Erythroblast (primary cell): ENCODE measurements at regions not wholly inside any gene's neighbourhood (a gene's known extent, or its start where the extent isn't known, plus 50 kb on each side); places are given as distances from the start of the nearest gene placed in this dataset.

ENCODE experiments used
- GATA1 ChIP-seq: IDR thresholded peaks from 2 replicates; pipeline ENCODE4 v1.6.1; 2011; ENCODE audit warnings: low read depth, mild to moderate bottlenecking, control low read depth, low read length, moderate library complexity
- POLR2A ChIP-seq: IDR thresholded peaks from 2 replicates; pipeline ENCODE4 v1.6.1; 2011; ENCODE audit warnings: mild to moderate bottlenecking, low read length

DNA sequence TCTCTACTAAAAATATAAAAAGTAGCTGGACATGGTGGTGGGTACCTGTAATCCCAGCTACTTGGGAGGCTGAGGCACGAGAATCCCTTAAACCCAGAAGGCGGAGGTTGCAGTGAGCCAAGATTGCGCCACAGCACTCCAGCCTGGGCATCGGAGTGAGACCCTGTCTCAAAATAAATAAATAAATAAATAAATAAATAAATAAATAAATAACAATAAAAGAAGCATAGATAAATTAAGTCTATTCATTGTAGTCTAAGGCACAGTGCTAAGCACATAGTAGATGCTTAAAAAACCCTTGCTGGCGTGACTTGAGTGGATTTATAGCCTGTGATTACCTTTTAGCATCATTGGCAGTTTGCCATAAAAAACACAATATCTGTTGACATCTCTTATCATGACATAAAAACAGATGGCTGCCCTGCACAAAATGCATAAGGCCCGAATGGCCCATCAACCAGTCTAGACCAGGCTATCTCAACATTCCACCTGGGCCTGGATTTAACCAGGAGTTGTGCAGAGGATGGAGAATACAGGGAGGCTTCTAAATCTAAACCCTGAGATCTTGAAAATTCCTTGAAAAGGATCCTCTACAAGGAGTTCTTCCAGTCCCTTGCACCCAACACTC lies 94.9 kb downstream of the PRLHR start:
- TF ChIP-seq POLR2A (no peak), GATA1 (no peak)
